OCI-LY1 (cell line): ENCODE measurements at regions not wholly inside any gene's neighbourhood (a gene's known extent, or its start where the extent isn't known, plus 50 kb on each side); places are given as distances from the start of the nearest gene placed in this dataset.

ENCODE experiments used
- H2AFZ ChIP-seq: fragments of 200-600 bp; sonication (generic), shearing (Covaris generic); 2 replicates; pipeline ENCODE4 v1.6.0; 2014; ENCODE audit warnings: antibody characterized with exemption, mild to moderate bottlenecking, low read length
- H3F3A ChIP-seq: fragments of 200-600 bp; sonication (generic), shearing (Covaris generic); 2 replicates; pipeline ENCODE4 v1.6.0; 2014; ENCODE audit warnings: mild to moderate bottlenecking, antibody characterized with exemption, low read length, moderate library complexity; ENCODE audit not compliant: insufficient read depth
- H3K27ac ChIP-seq: fragments of 200-600 bp; sonication (generic); 2 replicates; pipeline ENCODE4 v1.5.1; 2014; ENCODE audit warnings: low read length, mixed run types, mild to moderate bottlenecking, low read depth; ENCODE audit not compliant: poor library complexity, severe bottlenecking
- H3K27me3 ChIP-seq: fragments of 200-600 bp; sonication (generic); 2 replicates; pipeline ENCODE4 v1.6.0; 2014; ENCODE audit warnings: antibody characterized with exemption, mild to moderate bottlenecking, low read length, moderate library complexity; ENCODE audit not compliant: insufficient read depth
- H3K36me3 ChIP-seq: fragments of 200-600 bp; sonication (generic); 2 replicates; pipeline ENCODE4 v1.6.1; 2014; ENCODE audit warnings: mild to moderate bottlenecking, antibody characterized with exemption, low read length, moderate library complexity, mixed read lengths; ENCODE audit not compliant: insufficient read depth
- H3K4me1 ChIP-seq: fragments of 200-600 bp; sonication (generic); 2 replicates; pipeline ENCODE4 v1.5.1; 2014; ENCODE audit warnings: mild to moderate bottlenecking, low read length, moderate library complexity; ENCODE audit not compliant: insufficient read depth, severe bottlenecking
- H3K4me2 ChIP-seq: fragments of 200-600 bp; sonication (generic), shearing (Covaris generic); 2 replicates; pipeline ENCODE4 v1.6.1; 2014; ENCODE audit warnings: low read length
- H3K4me3 ChIP-seq: fragments of 200-600 bp; sonication (generic); 2 replicates; pipeline ENCODE4 v1.5.1; 2014; ENCODE audit warnings: low read length, low read depth, mild to moderate bottlenecking, mixed read lengths; ENCODE audit not compliant: poor library complexity, severe bottlenecking
- H3K79me2 ChIP-seq: fragments of 200-600 bp; shearing (Covaris generic); 2 replicates; pipeline ENCODE4 v1.6.1; 2016; ENCODE audit warnings: mixed run types, low read length, mixed read lengths; ENCODE audit not compliant: insufficient read depth
- H3K9ac ChIP-seq: fragments of 200-600 bp; sonication (generic), shearing (Covaris generic); 2 replicates; pipeline ENCODE4 v1.6.1; 2014; ENCODE audit warnings: mild to moderate bottlenecking, low read length, mixed read lengths
- H3K9me2 ChIP-seq: fragments of 200-600 bp; sonication (generic), shearing (Covaris generic); 2 replicates; pipeline ENCODE4 v1.6.1; 2014; ENCODE audit warnings: low read depth, mild to moderate bottlenecking, low read length, mixed read lengths
- H3K9me3 ChIP-seq: fragments of 200-600 bp; shearing (Covaris generic); 2 replicates; pipeline ENCODE4 v1.6.1; 2014; ENCODE audit warnings: low read length, mixed read lengths
- H4K20me1 ChIP-seq: fragments of 200-600 bp; sonication (generic), shearing (Covaris generic); 2 replicates; pipeline ENCODE4 v1.6.0; 2016; ENCODE audit warnings: mild to moderate bottlenecking, low read length; ENCODE audit not compliant: insufficient read depth
- EZH2 ChIP-seq: fragments of 200-600 bp; sonication (generic), shearing (Covaris generic); IDR thresholded peaks from 2 replicates; pipeline ENCODE4 v1.8.0; 2017; ENCODE audit warnings: borderline replicate concordance, mixed run types, mild to moderate bottlenecking, antibody characterized with exemption, low read length, moderate library complexity, mixed read lengths
- TF ChIP-seq, protein P1 (sequence below): fragments of 200-600 bp; sonication (generic), shearing (Covaris generic); IDR thresholded peaks from 2 replicates; pipeline ENCODE4 v1.5.1; 2017; ENCODE audit warnings: mild to moderate bottlenecking, antibody characterized with exemption, low read length, moderate library complexity, mixed read lengths

- no peaks in the 10 kb centered on the region for H3K9me2 ChIP-seq
- TF ChIP-seq EZH2: no peak
- TF ChIP-seq, protein P1, sequence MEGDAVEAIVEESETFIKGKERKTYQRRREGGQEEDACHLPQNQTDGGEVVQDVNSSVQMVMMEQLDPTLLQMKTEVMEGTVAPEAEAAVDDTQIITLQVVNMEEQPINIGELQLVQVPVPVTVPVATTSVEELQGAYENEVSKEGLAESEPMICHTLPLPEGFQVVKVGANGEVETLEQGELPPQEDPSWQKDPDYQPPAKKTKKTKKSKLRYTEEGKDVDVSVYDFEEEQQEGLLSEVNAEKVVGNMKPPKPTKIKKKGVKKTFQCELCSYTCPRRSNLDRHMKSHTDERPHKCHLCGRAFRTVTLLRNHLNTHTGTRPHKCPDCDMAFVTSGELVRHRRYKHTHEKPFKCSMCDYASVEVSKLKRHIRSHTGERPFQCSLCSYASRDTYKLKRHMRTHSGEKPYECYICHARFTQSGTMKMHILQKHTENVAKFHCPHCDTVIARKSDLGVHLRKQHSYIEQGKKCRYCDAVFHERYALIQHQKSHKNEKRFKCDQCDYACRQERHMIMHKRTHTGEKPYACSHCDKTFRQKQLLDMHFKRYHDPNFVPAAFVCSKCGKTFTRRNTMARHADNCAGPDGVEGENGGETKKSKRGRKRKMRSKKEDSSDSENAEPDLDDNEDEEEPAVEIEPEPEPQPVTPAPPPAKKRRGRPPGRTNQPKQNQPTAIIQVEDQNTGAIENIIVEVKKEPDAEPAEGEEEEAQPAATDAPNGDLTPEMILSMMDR: no peak
- H3K4me2 ChIP-seq: no peak overlapping the region
- no peaks in the 10 kb centered on the region for H3K36me3 ChIP-seq
- no peak overlapping the region for H3K27ac ChIP-seq
- no peaks in the 10 kb centered on the region for H3K79me2 ChIP-seq
- no peaks in the 10 kb centered on the region for H3F3A ChIP-seq
- H3K9me3 ChIP-seq: no peaks in the 10 kb centered on the region
- H3K27me3 ChIP-seq: no peaks in the 10 kb centered on the region
- H3K9ac ChIP-seq: no peak overlapping the region
- H2AFZ ChIP-seq: no peak overlapping the region
- H3K4me1 ChIP-seq: no peaks in the 10 kb centered on the region
- no peaks in the 10 kb centered on the region for H4K20me1 ChIP-seq
- H3K4me3 ChIP-seq: no peak overlapping the region
These were observed 435.1 kb downstream of the PREX1 start for GRCh38 chr20:48392407-48393310.

- H3K27ac ChIP-seq: no peak overlapping the region
- H3K27me3 ChIP-seq: no peaks in the 10 kb centered on the region
- H3K9me3 ChIP-seq: no peaks in the 10 kb centered on the region
- H4K20me1 ChIP-seq: no peaks in the 10 kb centered on the region
- H3K9ac ChIP-seq: no peak overlapping the region
- H2AFZ ChIP-seq: no peak overlapping the region
- no peaks in the 10 kb centered on the region for H3K4me1 ChIP-seq
- no peak overlapping the region for H3K4me2 ChIP-seq
- H3K36me3 ChIP-seq: no peaks in the 10 kb centered on the region
- H3K79me2 ChIP-seq: no peaks in the 10 kb centered on the region
- no peaks in the 10 kb centered on the region for H3F3A ChIP-seq
- H3K9me2 ChIP-seq: no peaks in the 10 kb centered on the region
- no peak overlapping the region for H3K4me3 ChIP-seq
- no peak for TF ChIP-seq EZH2
- TF ChIP-seq, protein P1: no peak
These were observed 436.8 kb downstream of the PREX1 start for GRCh38 chr20:48390981-48391380.

GRCh38 chr20:48387675-48388074 lies 440.1 kb downstream of the PREX1 start:
- Histone ChIP-seq H3K79me2 (no peaks in the 10 kb centered on the region), H3K9me3 (no peaks in the 10 kb centered on the region), H3K4me1 (no peaks in the 10 kb centered on the region), H3F3A (no peaks in the 10 kb centered on the region), H3K36me3 (no peaks in the 10 kb centered on the region), H3K4me3 (no peak overlapping the region), H3K4me2 (no peak overlapping the region), H3K9me2 (no peaks in the 10 kb centered on the region), H2AFZ (no peak overlapping the region), H3K27me3 (no peaks in the 10 kb centered on the region), H3K9ac (no peak overlapping the region), H4K20me1 (no peaks in the 10 kb centered on the region), H3K27ac (no peak overlapping the region)
- no peak for TF ChIP-seq EZH2
- TF ChIP-seq, protein P1: no peak
